ENCODE measurements at regions not wholly inside any gene's neighbourhood (a gene's known extent, or its start where the extent isn't known, plus 50 kb on each side); places are given as distances from the start of the nearest gene placed in this dataset.
"Not testable (repeated sequence)": the region's sequence is repeated elsewhere in the genome, so short reads cannot be mapped to it uniquely, and the experiment has no call there.

DNA sequence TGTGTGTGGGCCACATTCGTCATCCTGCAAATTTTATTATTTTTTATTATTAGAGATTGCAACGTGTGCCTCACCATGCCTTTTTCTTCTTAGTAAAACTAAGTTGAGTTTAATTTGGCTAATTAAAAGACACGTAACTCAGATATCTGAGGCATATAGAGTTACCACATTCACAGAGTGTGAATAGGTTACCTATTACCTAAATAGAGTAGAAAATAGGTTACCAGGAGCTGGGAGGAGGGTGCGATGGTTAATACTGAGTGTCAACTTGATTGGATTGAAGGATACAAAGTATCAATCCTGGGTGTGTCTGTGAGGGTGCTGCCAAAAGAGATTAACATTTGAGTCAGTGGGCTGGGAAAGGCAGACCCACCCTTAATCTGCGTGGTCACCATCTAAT is 116.3 kb upstream of the CARD11 start:
- H3K4me2 ChIP-seq (ENCODE audit: insufficient read depth, low read length, poor library complexity, severe bottlenecking); H2AK5ac ChIP-seq (ENCODE audit: low read depth, low read length); H2BK12ac ChIP-seq (ENCODE audit: low read length); H3K4ac ChIP-seq (ENCODE audit: low read length); H2BK15ac ChIP-seq (ENCODE audit: low read length); H3K9ac ChIP-seq (ENCODE audit: low read depth, low read length, poor library complexity); H3K23ac ChIP-seq (ENCODE audit: low read depth, low read length, poor library complexity); DNase-seq (ENCODE audit: low spot score); H3K27ac ChIP-seq (replicated peaks; ENCODE audit: low read length); H3K27me3 ChIP-seq (ENCODE audit: control insufficient read depth in 3 of 3, insufficient read depth in 3 of 3, low read depth in 1 of 3, low read length in 3 of 3); H4K8ac ChIP-seq (ENCODE audit: low read depth, low read length); H3K9me3 ChIP-seq (replicated peaks in 1 of 2; ENCODE audit: control insufficient read depth in 2 of 2, insufficient read depth in 1 of 2, low read depth in 1 of 2, low read length in 2 of 2); H2BK5ac ChIP-seq (ENCODE audit: low read length); H2BK120ac ChIP-seq (ENCODE audit: low read depth, low read length); H3K4me3 ChIP-seq (ENCODE audit: low read length in 2 of 2); H3K36me3 ChIP-seq (replicated peaks in 1 of 2; ENCODE audit: control insufficient read depth in 2 of 2, insufficient read depth in 2 of 2, low read length in 2 of 2); H3K14ac ChIP-seq (ENCODE audit: low read length); H3K79me1 ChIP-seq (ENCODE audit: low read depth, low read length); H4K91ac ChIP-seq (ENCODE audit: low read depth, low read length, poor library complexity); H2AFZ ChIP-seq (ENCODE audit: low read length); H3K4me1 ChIP-seq (ENCODE audit: control insufficient read depth in 2 of 2, insufficient read depth in 1 of 2, low read depth in 1 of 2, low read length in 2 of 2); H3K18ac ChIP-seq (ENCODE audit: low read length): not testable (repeated sequence)
- no CpG with 5 or more reads among the region's 5 CpGs for WGBS, 2 donors (ENCODE audit: extremely low coverage in 2 of 2, insufficient read length in 2 of 2, insufficient replicate concordance in 1 of 2)

DNA sequence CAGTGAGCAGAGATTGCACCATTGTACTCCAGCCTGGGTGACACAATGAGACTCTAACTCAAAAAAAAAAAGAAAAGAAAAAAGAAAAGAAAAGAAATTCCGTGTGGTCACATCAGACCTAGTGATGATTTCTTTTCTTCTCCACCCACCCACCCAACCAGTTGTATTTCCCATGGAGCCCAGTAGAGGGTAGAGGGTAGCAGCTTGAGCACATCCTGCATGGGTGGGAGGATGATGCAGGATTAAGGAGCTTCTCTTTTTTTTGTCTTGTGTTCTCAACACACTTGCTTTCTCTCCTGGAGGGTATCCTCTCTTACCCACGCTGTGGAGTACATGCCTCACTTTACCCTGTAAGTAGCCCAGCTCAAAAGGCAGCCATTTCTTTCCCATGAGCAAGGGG is 118.6 kb upstream of the CARD11 start:
- Histone ChIP-seq H4K91ac (ENCODE audit: low read depth, low read length, poor library complexity) (no peak overlapping the region), H3K4me1 (ENCODE audit: control insufficient read depth in 2 of 2, insufficient read depth in 1 of 2, low read depth in 1 of 2, low read length in 2 of 2) (peaks cover 0 to 2% of the 10 kb centered on the region in 2 donors), H3K4ac (ENCODE audit: low read length) (no peak overlapping the region), H3K9me3 (replicated peaks in 1 of 2; ENCODE audit: control insufficient read depth in 2 of 2, insufficient read depth in 1 of 2, low read depth in 1 of 2, low read length in 2 of 2) (peaks cover 8 to 9% of the 10 kb centered on the region in 2 donors), H3K18ac (ENCODE audit: low read length) (no peak overlapping the region), H2BK120ac (ENCODE audit: low read depth, low read length) (no peak overlapping the region), H3K23ac (ENCODE audit: low read depth, low read length, poor library complexity) (no peak overlapping the region), H4K8ac (ENCODE audit: low read depth, low read length) (no peak overlapping the region), H2AFZ (ENCODE audit: low read length) (no peak overlapping the region), H3K27ac (replicated peaks; ENCODE audit: low read length) (no peak overlapping the region), H2BK12ac (ENCODE audit: low read length) (no peak overlapping the region), H3K79me1 (ENCODE audit: low read depth, low read length) (peaks cover 1% of the 10 kb centered on the region), H3K9ac (ENCODE audit: low read depth, low read length, poor library complexity) (no peak overlapping the region), H3K4me3 (ENCODE audit: low read length in 2 of 2) (no peak overlapping the region), H2BK5ac (ENCODE audit: low read length) (no peak overlapping the region), H3K14ac (ENCODE audit: low read length) (no peak overlapping the region), H2AK5ac (ENCODE audit: low read depth, low read length) (no peak overlapping the region), H3K27me3 (ENCODE audit: control insufficient read depth in 3 of 3, insufficient read depth in 3 of 3, low read depth in 1 of 3, low read length in 3 of 3) (no peaks in the 10 kb centered on the region), H3K36me3 (replicated peaks in 1 of 2; ENCODE audit: control insufficient read depth in 2 of 2, insufficient read depth in 2 of 2, low read length in 2 of 2) (no peaks in the 10 kb centered on the region), H3K4me2 (ENCODE audit: insufficient read depth, low read length, poor library complexity, severe bottlenecking) (no peak overlapping the region), H2BK15ac (ENCODE audit: low read length) (no peak overlapping the region)
- WGBS, 2 donors (ENCODE audit: extremely low coverage in 2 of 2, insufficient read length in 2 of 2, insufficient replicate concordance in 1 of 2) = no CpG with 5 or more reads among the region's 2 CpGs
- no peak for DNase-seq (ENCODE audit: low spot score)

DNA sequence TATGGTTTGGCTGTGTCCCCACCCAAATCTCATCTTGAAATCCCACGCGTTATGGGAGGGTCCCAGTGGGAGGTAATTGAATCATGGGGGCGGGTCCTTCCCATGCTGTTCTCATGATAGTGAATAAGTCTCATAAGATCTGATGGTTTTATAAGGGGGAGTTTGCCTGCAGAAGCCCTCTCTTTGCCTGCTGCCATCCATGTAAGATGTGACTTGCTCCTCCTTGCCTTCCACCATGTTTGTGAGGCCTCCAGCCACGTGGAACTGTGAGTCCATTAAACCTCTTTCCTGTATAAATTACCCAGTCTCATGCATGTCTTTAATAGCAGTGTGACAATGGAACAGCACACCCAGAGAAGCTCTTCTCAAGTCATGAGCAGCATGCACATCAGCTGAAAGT is 119.1 kb upstream of the CARD11 start:
- H3K9me3 ChIP-seq (replicated peaks in 1 of 2; ENCODE audit: control insufficient read depth in 2 of 2, insufficient read depth in 1 of 2, low read depth in 1 of 2, low read length in 2 of 2); DNase-seq (ENCODE audit: low spot score); H3K27ac ChIP-seq (replicated peaks; ENCODE audit: low read length); H3K27me3 ChIP-seq (ENCODE audit: control insufficient read depth in 3 of 3, insufficient read depth in 3 of 3, low read depth in 1 of 3, low read length in 3 of 3); H3K79me1 ChIP-seq (ENCODE audit: low read depth, low read length); H3K36me3 ChIP-seq (replicated peaks in 1 of 2; ENCODE audit: control insufficient read depth in 2 of 2, insufficient read depth in 2 of 2, low read length in 2 of 2); H3K4me3 ChIP-seq (ENCODE audit: low read length in 2 of 2); H4K8ac ChIP-seq (ENCODE audit: low read depth, low read length); H3K23ac ChIP-seq (ENCODE audit: low read depth, low read length, poor library complexity); H4K91ac ChIP-seq (ENCODE audit: low read depth, low read length, poor library complexity); H3K14ac ChIP-seq (ENCODE audit: low read length); H2BK120ac ChIP-seq (ENCODE audit: low read depth, low read length); H2BK12ac ChIP-seq (ENCODE audit: low read length); H2AFZ ChIP-seq (ENCODE audit: low read length); H3K18ac ChIP-seq (ENCODE audit: low read length); H2BK15ac ChIP-seq (ENCODE audit: low read length); H2AK5ac ChIP-seq (ENCODE audit: low read depth, low read length); H3K4me1 ChIP-seq (ENCODE audit: control insufficient read depth in 2 of 2, insufficient read depth in 1 of 2, low read depth in 1 of 2, low read length in 2 of 2); H3K4ac ChIP-seq (ENCODE audit: low read length); H3K9ac ChIP-seq (ENCODE audit: low read depth, low read length, poor library complexity); H3K4me2 ChIP-seq (ENCODE audit: insufficient read depth, low read length, poor library complexity, severe bottlenecking); H2BK5ac ChIP-seq (ENCODE audit: low read length): not testable (repeated sequence)
- WGBS, 2 donors (ENCODE audit: extremely low coverage in 2 of 2, insufficient read length in 2 of 2, insufficient replicate concordance in 1 of 2) = no CpG with 5 or more reads among the region's 4 CpGs

DNA sequence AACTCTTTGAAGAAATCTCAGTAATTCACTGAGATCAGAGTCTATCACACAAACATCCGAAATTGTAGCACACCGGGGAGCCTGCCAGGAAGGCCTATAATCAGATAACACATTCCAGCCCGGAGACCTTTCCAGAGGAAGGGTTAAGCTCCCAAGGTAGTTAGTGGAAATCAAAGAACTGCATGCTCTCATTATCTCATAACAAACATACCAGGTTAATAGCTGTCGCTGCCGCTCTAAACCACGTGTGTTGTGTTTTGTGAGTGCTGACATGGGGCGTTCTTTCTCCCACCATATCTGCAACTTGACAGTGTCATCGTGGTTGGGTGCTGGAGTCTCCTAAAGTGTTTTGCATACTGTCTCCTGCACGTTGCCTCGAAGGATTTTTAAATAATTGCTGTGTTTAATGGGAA is 120.7 kb upstream of the CARD11 start:
- DNase-seq (ENCODE audit: low spot score) = no peak
- H4K91ac ChIP-seq (ENCODE audit: low read depth, low read length, poor library complexity) = no peak overlapping the region
- no peak overlapping the region for H2BK120ac ChIP-seq (ENCODE audit: low read depth, low read length)
- H3K18ac ChIP-seq (ENCODE audit: low read length) = no peak overlapping the region
- H3K27ac ChIP-seq (replicated peaks; ENCODE audit: low read length) = no peak overlapping the region
- no peak overlapping the region for H3K23ac ChIP-seq (ENCODE audit: low read depth, low read length, poor library complexity)
- H2BK5ac ChIP-seq (ENCODE audit: low read length) = no peak overlapping the region
- no peak overlapping the region for H2AFZ ChIP-seq (ENCODE audit: low read length)
- H2BK12ac ChIP-seq (ENCODE audit: low read length) = no peak overlapping the region
- peaks cover 8 to 9% of the 10 kb centered on the region in 2 donors for H3K9me3 ChIP-seq (replicated peaks in 1 of 2; ENCODE audit: control insufficient read depth in 2 of 2, insufficient read depth in 1 of 2, low read depth in 1 of 2, low read length in 2 of 2)
- H2AK5ac ChIP-seq (ENCODE audit: low read depth, low read length) = no peak overlapping the region
- no peak overlapping the region for H3K14ac ChIP-seq (ENCODE audit: low read length)
- peaks cover 2 to 4% of the 10 kb centered on the region in 2 donors for H3K4me1 ChIP-seq (ENCODE audit: control insufficient read depth in 2 of 2, insufficient read depth in 1 of 2, low read depth in 1 of 2, low read length in 2 of 2)
- no peak overlapping the region for H3K9ac ChIP-seq (ENCODE audit: low read depth, low read length, poor library complexity)
- H3K4ac ChIP-seq (ENCODE audit: low read length) = no peak overlapping the region
- no peaks in the 10 kb centered on the region for H3K36me3 ChIP-seq (replicated peaks in 1 of 2; ENCODE audit: control insufficient read depth in 2 of 2, insufficient read depth in 2 of 2, low read length in 2 of 2)
- no peak overlapping the region for H3K4me2 ChIP-seq (ENCODE audit: insufficient read depth, low read length, poor library complexity, severe bottlenecking)
- H3K4me3 ChIP-seq (ENCODE audit: low read length in 2 of 2) = no peak overlapping the region
- H2BK15ac ChIP-seq (ENCODE audit: low read length) = no peak overlapping the region
- H4K8ac ChIP-seq (ENCODE audit: low read depth, low read length) = no peak overlapping the region
- no peaks in the 10 kb centered on the region for H3K27me3 ChIP-seq (ENCODE audit: control insufficient read depth in 3 of 3, insufficient read depth in 3 of 3, low read depth in 1 of 3, low read length in 3 of 3)
- no CpG with 5 or more reads among the region's 10 CpGs for WGBS, 2 donors (ENCODE audit: extremely low coverage in 2 of 2, insufficient read length in 2 of 2, insufficient replicate concordance in 1 of 2)
- peaks cover 1% of the 10 kb centered on the region for H3K79me1 ChIP-seq (ENCODE audit: low read depth, low read length)
